H7 (cell line): ENCODE measurements at regions not wholly inside any gene's neighbourhood (a gene's known extent, or its start where the extent isn't known, plus 50 kb on each side); places are given as distances from the start of the nearest gene placed in this dataset.

Experiments
- DNase-seq: peaks from one replicate; pipeline ENCODE4 v3.0.0; 2012
- H3K27me3 ChIP-seq: 2 replicates; pipeline ENCODE4 v1.6.0; 2011; ENCODE audit warnings: mild to moderate bottlenecking, low read length; ENCODE audit not compliant: control insufficient read depth, insufficient read depth
- H3K36me3 ChIP-seq: replicated peaks from 2 replicates; pipeline ENCODE4 v1.5.1; 2011; ENCODE audit warnings: low read length; ENCODE audit not compliant: control insufficient read depth, insufficient read depth
- H3K4me3 ChIP-seq: 2 replicates; pipeline ENCODE4 v1.5.1; 2011; ENCODE audit warnings: low read depth, mild to moderate bottlenecking, control low read depth, low read length, moderate library complexity; ENCODE audit not compliant: insufficient read depth

DNA sequence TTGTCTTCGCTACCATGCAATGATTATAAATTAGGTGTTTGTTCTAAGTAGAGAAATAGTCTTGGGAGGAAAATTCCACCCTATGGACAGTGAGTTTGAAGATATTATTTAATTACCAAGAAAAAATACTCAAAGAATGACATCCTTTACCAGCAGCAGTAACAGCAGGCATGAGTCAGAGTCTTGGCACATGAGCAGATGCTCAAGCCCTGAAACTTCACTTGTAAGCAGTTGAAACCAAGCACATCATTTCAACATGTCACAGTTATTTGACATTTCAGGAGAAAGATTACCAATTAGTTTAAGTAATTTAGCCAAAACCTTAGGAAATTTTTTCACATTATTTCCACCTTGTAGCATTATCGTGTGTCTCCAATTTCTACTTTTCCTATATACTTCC, 99.2 kb downstream of the C12orf50 start:
- Histone ChIP-seq H3K4me3 (no peak overlapping the region), H3K27me3 (no peaks in the 10 kb centered on the region), H3K36me3 (no peaks in the 10 kb centered on the region)
- DNase-seq, result no peak

DNA sequence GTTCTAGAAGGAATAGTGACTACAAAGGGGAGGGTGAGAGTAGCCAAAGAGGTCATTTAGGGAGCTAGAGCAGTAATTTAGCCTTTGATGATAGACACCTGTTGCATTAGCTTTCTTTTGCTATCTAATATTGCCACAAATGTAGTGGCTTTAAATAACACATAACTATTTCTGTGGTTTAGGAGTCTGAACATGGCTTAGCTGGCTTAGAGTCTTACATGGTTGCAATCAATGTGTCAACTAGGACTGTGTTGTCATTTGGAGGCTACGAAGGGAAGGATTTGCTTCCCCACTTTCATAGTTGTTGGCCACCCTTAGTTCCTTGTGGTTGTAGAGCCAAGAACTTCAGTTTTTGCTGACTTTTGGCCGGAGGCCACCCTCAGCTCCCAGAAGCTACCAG, 99.9 kb downstream of the C12orf50 start:
- Histone ChIP-seq H3K4me3 (no peak overlapping the region), H3K36me3 (no peaks in the 10 kb centered on the region), H3K27me3 (no peaks in the 10 kb centered on the region)
- DNase-seq, result no peak

DNA sequence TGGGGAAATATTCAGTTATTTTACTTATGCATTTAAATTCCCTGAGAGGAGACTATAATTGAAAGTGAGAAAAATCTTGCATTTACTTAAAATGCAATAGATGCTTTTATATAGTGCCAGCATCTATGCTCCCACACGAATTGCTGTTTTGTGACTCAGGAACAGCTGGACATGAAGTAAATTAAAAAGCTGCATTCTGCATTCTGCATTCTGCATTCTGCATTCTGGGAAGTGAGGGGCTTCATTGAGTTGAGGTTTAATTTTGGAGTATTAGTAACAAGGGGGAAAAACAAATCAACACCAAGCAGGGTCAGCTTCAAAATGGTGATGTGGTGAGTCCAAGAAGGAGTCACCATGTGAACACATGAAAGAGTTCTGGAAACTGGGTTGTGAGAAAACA, 101.2 kb downstream of the C12orf50 start:
- Histone ChIP-seq H3K27me3 (no peaks in the 10 kb centered on the region), H3K4me3 (no peak overlapping the region), H3K36me3 (no peaks in the 10 kb centered on the region)
- no peak for DNase-seq

DNA sequence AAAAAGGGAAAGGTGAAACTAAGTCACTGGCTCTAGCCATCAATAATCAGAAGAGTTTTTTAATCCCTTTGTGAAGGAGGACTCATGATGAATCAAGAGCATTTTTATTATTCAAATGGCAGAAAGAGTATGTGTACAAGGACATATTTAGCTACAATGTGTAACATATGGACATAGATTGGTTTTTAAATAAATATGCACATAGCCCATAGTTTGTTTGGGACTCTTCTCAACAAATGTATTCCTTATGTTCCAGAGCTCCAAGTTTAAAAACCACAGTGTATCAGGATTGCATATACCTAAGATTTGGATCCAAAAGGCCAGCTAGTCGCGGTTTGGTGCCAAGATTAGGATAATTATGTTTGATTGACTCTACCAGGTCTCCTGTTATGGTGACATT, 104.2 kb downstream of the C12orf50 start:
- Histone ChIP-seq H3K27me3 (no peaks in the 10 kb centered on the region), H3K4me3 (no peak overlapping the region), H3K36me3 (no peaks in the 10 kb centered on the region)
- no peak for DNase-seq

DNA sequence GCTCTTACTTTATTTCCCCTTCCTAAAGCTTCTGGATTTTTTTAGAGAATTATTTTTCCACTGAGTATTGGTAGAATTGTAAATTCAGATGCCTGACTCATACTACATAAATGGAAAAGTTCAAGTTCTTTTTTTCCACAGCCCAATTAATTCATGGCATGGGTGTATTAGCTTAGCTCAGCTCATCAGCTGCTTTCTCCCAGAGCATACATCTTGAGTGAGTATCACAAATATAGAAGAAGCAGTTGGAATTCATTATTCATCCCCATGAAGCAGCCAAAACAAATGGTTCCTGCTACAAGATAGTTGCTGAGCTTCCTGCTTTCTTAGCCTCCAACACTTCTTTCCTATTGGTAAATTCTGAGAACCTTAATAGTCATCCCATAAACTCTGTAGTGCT, 105.1 kb downstream of the C12orf50 start:
- no peak for DNase-seq
- Histone ChIP-seq H3K36me3 (no peaks in the 10 kb centered on the region), H3K4me3 (no peak overlapping the region), H3K27me3 (no peaks in the 10 kb centered on the region)

DNA sequence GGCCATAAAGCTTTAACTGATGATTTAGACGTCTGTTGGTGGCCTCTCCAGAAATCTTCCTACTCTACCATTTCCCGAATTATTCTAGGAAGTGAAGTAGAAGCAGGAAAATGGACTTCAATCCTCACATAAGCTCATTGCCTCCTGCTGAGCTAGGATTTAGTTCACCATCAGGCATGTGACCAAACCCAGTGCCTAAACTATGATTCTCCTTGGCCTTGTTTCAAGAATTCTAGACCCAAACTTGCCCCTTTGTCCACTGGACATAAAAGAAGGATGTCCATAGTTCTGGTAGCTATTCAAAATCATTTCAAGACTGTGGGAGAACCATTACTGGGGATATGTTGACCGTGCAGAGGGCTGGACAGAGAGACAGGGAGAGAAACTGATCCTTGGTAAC, 105.8 kb downstream of the C12orf50 start:
- no peak overlapping the region for H3K4me3 ChIP-seq
- H3K27me3 ChIP-seq, result no peaks in the 10 kb centered on the region
- no peaks in the 10 kb centered on the region for H3K36me3 ChIP-seq
- no peak for DNase-seq

DNA sequence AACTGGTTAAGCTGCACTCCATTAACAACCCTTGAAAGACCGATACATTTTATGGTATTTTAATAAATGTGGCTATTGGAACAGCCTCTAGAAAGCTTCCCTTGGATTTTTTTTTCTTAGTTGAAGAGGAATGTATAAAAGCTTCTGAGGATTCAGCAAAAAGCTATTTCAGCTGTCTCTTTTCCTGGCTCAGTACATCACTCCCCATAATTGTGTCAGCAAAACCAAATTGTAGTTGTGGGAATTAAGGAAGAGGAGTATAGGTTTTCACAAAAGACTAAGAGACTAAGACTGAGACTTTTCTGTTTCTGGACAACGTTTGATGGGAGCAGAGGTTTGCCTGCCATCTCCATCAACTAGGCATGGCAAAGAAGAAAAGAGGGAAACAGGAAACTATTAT, 106.5 kb downstream of the C12orf50 start:
- H3K27me3 ChIP-seq, result no peaks in the 10 kb centered on the region
- H3K4me3 ChIP-seq, result no peak overlapping the region
- DNase-seq, result no peak
- H3K36me3 ChIP-seq, result no peaks in the 10 kb centered on the region

DNA sequence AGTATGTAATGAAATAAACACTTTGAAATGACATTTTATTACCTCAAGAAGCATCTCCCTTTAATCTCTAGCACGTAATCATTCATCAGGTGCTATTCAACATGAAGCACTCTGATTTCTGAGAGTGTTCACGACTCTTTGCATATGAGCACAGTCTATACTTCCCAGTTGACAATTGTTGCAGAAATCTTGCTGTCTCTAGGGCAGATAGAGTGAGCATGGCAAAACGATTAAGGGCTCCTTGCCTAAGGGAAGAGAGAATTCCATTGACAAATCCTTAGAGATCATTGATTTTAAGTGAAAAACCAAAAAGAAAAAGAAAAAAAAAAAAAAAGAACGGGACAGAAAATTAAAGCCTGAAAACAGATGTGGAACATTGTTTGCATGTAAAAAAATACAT, 107.6 kb downstream of the C12orf50 start:
- H3K27me3 ChIP-seq, result no peaks in the 10 kb centered on the region
- DNase-seq, result no peak
- H3K4me3 ChIP-seq, result no peak overlapping the region
- no peaks in the 10 kb centered on the region for H3K36me3 ChIP-seq

DNA sequence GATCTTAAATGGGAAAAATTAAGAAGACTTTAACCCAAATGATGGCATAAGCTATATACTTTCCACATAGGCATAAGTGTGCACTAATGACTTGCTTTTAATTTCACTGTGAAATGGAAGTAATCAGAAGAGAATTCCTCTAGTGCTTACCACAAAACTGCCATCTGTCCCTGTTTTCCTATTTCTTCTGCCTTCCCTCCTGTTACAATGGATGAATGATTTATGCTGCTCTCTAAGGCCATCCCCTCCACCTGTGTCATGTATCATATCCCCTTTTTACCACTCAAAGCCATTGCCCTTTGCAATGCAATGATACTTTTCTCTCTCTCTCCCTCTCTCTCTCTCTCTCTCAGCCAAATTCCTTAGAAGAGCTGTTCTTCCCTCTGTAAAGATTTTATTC, 109.1 kb downstream of the C12orf50 start:
- DNase-seq, result no peak
- Histone ChIP-seq H3K36me3 (no peaks in the 10 kb centered on the region), H3K4me3 (no peak overlapping the region), H3K27me3 (no peaks in the 10 kb centered on the region)

DNA sequence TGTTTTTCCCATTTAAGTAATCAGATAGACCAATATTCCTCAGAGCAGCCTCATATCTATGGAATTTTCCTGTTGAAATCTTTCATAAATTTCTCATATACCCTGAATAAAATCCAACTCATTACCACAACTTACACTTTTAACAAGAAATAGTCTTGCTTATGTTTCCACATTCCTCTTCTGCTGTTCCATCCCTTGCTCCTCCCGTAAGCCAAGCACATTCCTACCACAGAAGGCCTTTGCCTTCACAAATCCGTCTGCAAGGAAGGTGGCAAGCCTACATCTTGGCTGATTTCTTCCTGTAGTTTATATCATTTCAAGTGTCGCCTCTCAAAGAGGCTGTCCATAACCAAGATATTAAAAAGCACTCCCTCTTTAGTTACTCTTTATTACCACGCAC, 127.7 kb downstream of the C12orf50 start:
- no peaks in the 10 kb centered on the region for H3K36me3 ChIP-seq
- H3K27me3 ChIP-seq, result no peaks in the 10 kb centered on the region
- no peak overlapping the region for H3K4me3 ChIP-seq
- no peak for DNase-seq

DNA sequence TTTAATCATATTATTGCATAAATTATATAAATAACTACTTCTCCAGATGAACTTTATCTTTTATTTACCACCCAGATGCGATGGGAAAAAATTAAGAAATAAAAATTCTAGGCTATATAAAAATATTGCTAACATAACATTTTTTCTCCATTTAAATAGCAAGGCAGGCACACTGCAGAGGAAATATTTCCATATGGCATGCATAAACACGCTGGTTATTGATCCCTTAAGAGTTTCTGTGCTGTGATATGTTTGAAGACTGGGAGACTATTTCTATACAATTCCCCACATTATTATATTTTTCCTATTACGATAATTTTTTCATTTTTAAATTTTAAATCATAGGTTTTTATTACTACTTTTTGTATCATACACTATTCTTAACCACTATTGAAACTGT, 131.5 kb downstream of the C12orf50 start:
- Histone ChIP-seq H3K27me3 (no peaks in the 10 kb centered on the region), H3K36me3 (no peaks in the 10 kb centered on the region)
- no peak for DNase-seq

DNA sequence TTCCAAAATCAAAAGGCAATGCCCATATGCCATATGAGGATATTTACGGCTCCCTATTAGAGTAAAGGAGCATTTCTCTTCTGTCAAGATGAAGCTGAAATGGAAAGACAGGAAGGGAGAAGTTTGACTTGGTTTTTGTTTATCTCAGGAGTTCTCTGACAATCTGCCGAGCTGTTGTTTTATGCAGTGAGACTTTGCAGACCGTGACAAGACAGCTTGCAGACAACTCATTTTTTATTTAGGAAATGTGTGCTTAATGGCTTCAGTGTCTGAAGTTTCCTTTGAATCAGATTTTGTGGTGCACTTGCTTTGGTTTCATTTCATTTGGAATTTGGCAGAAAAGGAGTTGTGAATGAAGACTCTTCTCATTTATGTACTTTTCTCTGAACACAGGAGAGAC, 145.4 kb downstream of the C12orf50 start:
- no peak for DNase-seq
- Histone ChIP-seq H3K27me3 (no peaks in the 10 kb centered on the region), H3K36me3 (no peaks in the 10 kb centered on the region), H3K4me3 (no peak overlapping the region)

More for the DNA sequence above, 131.5 kb downstream of the C12orf50 start:
- no peak overlapping the region for H3K4me3 ChIP-seq

DNA sequence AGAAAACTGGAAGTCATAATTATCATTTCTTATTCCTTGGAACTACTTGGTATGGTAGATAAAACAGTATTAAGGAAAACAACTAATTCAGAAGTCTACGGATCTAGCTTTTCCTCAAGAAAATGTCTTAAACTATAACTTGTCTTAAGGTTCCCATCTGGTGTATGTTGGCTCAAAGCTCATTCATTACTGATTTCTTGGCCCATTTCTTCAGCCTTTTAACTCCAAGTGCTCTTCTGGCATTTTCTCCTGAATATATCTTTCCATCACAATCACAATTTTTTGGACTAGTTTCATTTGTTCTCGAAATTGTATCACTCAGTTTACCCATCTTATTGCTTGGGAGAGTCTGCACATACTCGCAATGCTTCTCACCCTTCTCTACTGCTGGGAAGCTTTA, 150.1 kb downstream of the C12orf50 start:
- H3K4me3 ChIP-seq, result no peak overlapping the region
- H3K36me3 ChIP-seq, result no peaks in the 10 kb centered on the region
- H3K27me3 ChIP-seq, result no peaks in the 10 kb centered on the region

DNA sequence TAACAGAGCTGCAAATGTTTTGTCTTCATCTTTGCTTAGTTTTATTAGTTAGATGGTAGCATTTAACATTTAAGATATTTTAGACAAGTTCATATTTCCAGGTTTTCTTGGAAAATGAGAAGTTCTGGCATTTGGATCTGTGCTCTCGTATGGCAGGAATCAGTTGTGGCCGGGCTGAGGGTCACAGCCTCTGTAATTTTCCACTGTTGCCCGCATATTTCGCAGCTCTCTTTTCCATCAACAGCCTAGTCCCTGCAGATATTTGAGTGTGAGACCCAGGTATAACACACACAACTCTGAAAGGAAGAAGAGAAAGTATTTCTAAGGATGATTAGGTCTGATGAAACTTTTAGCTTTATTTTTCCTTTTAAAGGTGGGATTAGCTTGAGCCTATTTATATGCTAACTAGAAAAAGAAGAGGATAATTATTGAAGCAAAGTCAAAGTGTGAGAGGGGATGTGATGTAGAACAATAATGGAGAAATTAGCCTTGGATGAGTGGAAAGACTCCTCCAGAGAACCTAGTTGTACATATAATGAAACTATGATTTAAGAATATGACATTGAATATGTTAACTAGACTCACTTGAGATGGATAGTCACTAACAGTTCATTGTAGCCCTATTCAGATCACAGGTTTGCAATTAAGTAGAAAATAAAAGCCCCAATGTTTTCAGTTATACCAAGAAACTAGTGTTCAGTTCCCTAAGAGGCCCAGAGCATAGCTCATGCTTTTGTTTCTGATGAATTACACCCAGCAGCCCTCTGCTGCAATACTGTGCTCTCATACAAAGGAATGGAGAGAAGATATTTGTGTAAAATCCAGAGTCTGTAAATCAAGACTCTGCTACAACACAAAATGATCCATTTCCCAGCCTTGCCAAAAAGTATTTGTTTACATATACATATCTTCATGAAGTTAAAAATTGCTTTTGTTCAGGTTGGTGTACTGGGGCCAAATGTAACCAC, 158.4 kb downstream of the C12orf50 start:
- Histone ChIP-seq H3K4me3 (no peak overlapping the region), H3K27me3 (no peaks in the 10 kb centered on the region), H3K36me3 (no peaks in the 10 kb centered on the region)
- no peak for DNase-seq

More for the DNA sequence above, 150.1 kb downstream of the C12orf50 start:
- no peak for DNase-seq

DNA sequence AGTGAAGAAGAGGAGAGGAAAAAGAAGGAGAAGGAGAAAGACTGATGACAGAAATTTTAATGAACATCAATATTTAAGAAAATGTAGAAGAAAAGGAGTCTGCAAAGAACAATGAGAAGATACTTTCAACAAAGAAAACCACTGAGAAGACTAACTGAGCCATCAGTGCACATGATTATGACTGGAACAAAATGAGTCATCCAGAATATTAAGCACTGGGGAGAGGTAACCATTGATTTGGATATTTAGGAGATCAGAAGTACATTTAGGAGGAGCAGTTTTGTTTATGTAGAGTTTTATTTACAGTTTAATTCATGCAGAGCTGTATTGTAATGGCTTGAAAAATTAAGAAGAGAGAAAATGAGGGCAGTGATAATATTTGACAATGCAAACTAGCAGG, 159.1 kb downstream of the C12orf50 start:
- Histone ChIP-seq H3K36me3 (no peaks in the 10 kb centered on the region), H3K27me3 (no peaks in the 10 kb centered on the region), H3K4me3 (no peak overlapping the region)
- DNase-seq, result no peak
